Stimulated activated CD4-positive, alpha-beta T cell treated with anti-CD3 and anti-CD28 coated beads, Interleukin-1b, Interleukin-23, amount 100 ng/mL, for 48 hours (primary cell): ENCODE measurements at regions not wholly inside any gene's neighbourhood (a gene's known extent, or its start where the extent isn't known, plus 50 kb on each side); places are given as distances from the start of the nearest gene placed in this dataset.

Experiments
- DNase-seq: peaks from one replicate; pipeline ENCODE4 v3.0.0-alpha.2; 2020

- DNase-seq: no peak
Observed at GRCh38 chr11:69545976-69546617, 64.6 kb downstream of the LINC01488 start.

DNA sequence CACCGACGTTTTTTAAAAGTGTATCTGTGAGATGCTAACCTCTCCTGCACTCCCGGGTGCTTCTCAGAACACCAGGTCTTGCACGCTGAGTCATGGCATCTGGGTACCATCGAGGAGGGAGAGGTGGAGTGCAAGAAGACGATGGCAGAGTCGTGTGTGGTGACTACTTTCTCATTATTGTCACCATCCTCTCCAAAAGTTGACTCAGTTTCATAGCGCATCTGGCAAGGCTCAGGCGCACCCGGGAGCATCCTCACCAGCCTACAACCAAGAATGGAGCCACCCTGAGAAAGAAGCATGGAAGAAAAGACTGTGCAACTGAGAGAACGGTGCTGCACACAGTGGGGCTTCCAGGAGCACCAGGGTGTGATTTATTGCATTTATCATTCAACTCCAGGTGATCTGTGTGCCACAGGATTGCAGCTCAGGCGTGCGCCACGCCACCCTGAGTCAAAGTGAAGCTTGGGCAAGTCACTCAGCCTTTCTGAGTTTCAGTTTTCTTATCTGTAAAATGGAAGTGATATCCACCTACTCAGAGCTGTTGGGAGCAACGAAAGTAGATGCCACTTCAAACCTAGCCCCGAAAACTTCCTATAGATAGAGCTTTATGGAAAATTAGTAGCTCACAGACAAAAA is 65.4 kb downstream of the LINC01488 start:
- peak; percentile 80 for DNase-seq

GRCh38 chr11:69550846-69551245 is 69.4 kb downstream of the LINC01488 start:
- DNase-seq: no peak

GRCh38 chr11:69551963-69552362 is 70.5 kb downstream of the LINC01488 start:
- no peak for DNase-seq

GRCh38 chr11:69552951-69553350 is 71.5 kb downstream of the LINC01488 start:
- no peak for DNase-seq

- no peak for DNase-seq
Observed at GRCh38 chr11:69553416-69554357, 72.2 kb downstream of the LINC01488 start.

DNA sequence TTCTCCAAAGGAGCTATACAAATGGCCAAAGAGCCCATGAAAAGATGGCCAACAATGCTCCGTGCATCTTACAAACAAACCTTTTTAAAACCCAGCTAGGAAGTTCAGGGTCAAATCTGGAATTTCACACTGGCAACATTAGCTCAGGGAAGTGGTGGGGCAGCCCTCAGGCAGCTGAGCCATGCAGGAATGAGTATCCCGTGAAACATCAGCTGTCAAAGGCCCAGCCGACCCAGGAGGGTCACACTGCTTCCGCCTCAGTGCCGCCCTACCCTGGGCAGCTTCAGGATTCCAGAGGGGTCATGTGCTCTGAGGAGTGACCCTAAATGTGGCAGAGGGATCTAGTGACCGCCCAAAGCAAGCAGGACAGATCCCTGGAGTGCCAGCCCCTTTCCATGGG is 73.4 kb downstream of the LINC01488 start:
- DNase-seq: no peak

DNA sequence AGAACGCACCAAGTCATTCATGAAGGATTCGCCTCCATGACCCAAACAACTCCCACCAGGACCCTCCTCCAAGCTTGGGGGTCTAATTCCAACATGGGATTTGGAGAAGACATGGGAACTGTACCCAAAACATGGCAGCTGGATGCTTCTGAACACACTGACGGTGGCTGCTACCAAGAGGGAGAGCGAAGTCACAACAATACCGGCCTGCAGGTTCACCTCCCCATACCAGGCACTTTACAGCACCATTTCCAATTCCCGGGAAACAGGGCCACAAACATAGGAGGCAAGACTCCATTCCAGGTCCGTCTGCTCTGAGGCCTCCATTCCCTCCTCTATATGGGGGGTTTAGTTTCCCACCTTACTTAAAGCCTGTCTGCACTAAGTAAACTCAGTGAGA is 75.8 kb downstream of the LINC01488 start:
- DNase-seq: no peak

- peak; percentile 33 for DNase-seq
Observed at GRCh38 chr11:69558519-69558941, 77.1 kb downstream of the LINC01488 start.

- no peak for DNase-seq
Observed at GRCh38 chr11:69559181-69559580, 77.7 kb downstream of the LINC01488 start.

- DNase-seq: no peak
Observed at GRCh38 chr11:69560141-69560790, 78.8 kb downstream of the LINC01488 start.

DNA sequence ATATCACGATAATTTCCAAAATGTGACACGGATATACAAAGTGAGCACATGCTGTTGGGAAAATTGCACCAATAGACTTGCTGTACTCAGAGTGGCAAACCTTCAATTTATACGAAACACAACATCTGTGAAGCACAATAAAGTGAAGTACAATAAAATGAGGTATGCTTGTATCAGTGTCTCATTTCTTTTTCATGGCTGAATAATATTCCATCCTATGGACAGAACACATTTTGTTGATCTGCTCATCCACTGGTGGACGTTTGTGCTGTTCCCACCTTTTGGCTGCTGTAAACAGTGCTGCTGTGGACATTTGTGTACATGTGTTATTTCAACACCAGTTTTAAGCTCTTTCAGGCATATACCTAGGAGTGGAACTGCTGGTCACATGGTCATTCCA is 78.7 kb upstream of the CCND1 start:
- DNase-seq: no peak

DNA sequence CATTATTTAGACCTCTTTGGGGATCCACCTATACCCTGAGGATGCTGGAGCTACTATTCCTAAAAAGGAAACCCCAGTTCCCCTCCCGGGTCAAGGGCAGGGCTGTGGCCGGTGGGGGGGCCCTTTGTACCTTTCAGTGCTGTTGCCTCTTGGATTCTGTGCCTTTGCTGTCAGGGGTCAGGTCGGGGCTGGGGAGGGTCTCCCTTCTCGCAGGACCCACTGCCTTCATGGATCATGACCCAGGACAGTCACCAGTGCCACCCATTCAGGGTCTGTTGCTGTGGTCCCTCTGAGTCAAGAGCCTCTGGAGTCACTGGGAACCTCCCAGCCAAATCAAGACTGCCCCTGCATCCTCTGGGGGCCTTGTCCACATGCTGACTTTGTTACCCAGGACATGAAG is 78.1 kb upstream of the CCND1 start:
- DNase-seq: no peak

DNA sequence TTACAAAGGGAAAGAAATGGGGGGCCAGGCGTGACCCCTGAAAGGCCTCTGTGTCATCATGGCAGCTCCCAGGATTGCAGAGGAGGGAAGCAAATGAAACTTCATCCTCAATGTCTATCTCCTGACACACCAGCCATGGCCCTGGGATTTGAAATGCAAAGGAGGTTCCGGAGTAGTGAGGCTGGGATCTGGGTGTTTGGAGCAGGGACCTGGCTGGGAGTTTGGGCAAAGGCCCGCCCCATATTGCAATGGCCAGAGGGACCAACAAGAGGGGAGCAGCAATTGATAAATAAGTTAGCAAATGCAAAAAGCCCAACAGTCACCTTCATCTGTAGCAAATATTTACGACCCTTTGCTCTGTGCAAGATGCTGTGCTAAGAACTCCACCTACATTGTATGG is 77.7 kb upstream of the CCND1 start:
- DNase-seq: no peak

- no peak for DNase-seq
Observed at GRCh38 chr11:69563946-69564775, 76.8 kb upstream of the CCND1 start.

GRCh38 chr11:69566001-69566400 is 75.0 kb upstream of the CCND1 start:
- DNase-seq: no peak

DNA sequence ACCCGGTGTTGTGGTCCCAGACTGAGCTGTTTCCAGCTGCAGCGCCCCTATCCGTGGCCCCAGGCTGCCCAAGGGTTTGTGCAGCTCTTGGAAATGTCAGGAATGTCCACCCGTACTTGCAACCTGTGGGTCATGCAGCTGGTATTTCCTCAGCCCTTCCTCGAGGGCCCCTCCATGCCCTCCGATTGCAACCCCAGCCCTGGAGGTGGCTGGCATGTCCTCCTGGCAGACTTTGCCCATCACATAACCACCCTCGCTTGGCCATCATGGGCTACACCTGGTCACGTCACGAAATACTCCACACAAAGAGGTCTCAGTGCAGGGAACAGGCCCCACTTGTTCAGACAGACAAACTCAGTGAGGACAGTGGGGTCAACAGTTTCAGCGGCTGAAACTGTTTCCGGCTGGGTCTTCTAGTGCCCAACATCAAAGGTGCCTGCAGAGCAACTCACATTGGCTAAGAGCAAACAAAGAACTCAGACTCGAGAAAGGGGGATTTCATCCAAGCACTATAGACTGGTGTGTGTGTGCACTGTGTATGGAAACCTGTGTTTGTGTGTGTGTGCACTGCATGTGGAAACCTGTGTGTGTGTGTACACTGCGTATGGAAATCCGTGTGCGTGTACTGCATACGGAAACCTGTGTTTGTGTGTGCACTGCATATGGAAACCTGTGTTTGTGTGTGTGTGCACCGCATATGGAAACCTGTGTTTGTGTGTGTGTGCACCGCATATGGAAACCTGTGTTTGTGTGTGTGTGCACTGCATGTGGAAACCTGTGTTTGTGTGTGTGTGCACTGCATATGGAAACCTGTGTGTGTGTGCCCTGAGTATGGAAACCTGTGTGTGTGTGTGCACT is 72.8 kb upstream of the CCND1 start:
- no peak for DNase-seq

DNA sequence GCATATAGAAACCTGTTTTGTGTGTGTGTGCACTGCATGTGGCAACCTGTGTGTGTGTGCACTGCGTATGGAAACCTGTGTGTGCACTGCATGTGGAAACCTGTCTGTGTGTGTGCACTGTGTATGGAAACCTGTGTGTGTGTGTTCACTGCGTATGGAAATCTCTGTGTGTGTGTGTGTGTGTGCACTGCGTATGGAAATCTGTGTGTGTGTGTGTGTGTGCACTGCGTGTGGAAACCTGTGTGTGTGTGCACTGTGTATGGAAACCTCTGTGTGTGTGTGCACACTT is 72.2 kb upstream of the CCND1 start:
- DNase-seq: no peak

GRCh38 chr11:69569306-69570200 is 71.4 kb upstream of the CCND1 start:
- no peak for DNase-seq

- no peak for DNase-seq
Observed at GRCh38 chr11:69572233-69572860, 68.6 kb upstream of the CCND1 start.
